Loucy (cell line): ENCODE measurements at regions not wholly inside any gene's neighbourhood (a gene's known extent, or its start where the extent isn't known, plus 50 kb on each side); places are given as distances from the start of the nearest gene placed in this dataset.

ENCODE experiments used
- H2AFZ ChIP-seq: fragments of 200-600 bp; sonication (generic); 2 replicates; pipeline ENCODE4 v1.6.0; 2016; ENCODE audit warnings: antibody characterized with exemption, mild to moderate bottlenecking, low read length, moderate library complexity
- H3F3A ChIP-seq: fragments of 200-600 bp; 2 replicates; pipeline ENCODE4 v1.6.0; 2016; ENCODE audit warnings: antibody characterized with exemption, low read depth, mild to moderate bottlenecking
- H3K27me3 ChIP-seq: fragments of 200-600 bp; sonication (generic); 2 replicates; pipeline ENCODE4 v1.6.1; 2014; ENCODE audit warnings: low read length, mild to moderate bottlenecking; ENCODE audit not compliant: insufficient read depth, poor library complexity, severe bottlenecking
- H3K36me3 ChIP-seq: fragments of 200-600 bp; sonication (generic); 2 replicates; pipeline ENCODE4 v1.6.1; 2016; ENCODE audit warnings: low read length; ENCODE audit not compliant: insufficient read depth
- H3K4me1 ChIP-seq: fragments of 200-600 bp; sonication (generic); 2 replicates; pipeline ENCODE4 v1.5.1; 2014; ENCODE audit warnings: low read length, mild to moderate bottlenecking; ENCODE audit not compliant: insufficient read depth, poor library complexity, severe bottlenecking
- H3K4me2 ChIP-seq: fragments of 200-600 bp; sonication (generic); 2 replicates; pipeline ENCODE4 v1.6.0; 2014; ENCODE audit warnings: antibody characterized with exemption, low read length, low read depth, mild to moderate bottlenecking; ENCODE audit not compliant: poor library complexity, severe bottlenecking
- H3K4me3 ChIP-seq: fragments of 200-600 bp; sonication (generic); 2 replicates; pipeline ENCODE4 v1.5.1; 2014; ENCODE audit warnings: low read length, mild to moderate bottlenecking, mixed read lengths; ENCODE audit not compliant: poor library complexity, severe bottlenecking
- H3K79me2 ChIP-seq: fragments of 200-600 bp; sonication (generic); 2 replicates; pipeline ENCODE4 v1.6.1; 2014; ENCODE audit warnings: low read length; ENCODE audit not compliant: insufficient read depth
- H3K9ac ChIP-seq: fragments of 200-600 bp; sonication (generic); 2 replicates; pipeline ENCODE4 v1.6.0; 2014; ENCODE audit warnings: mild to moderate bottlenecking, low read depth, low read length, moderate library complexity; ENCODE audit not compliant: poor library complexity, severe bottlenecking
- H3K9me2 ChIP-seq: fragments of 200-600 bp; sonication (generic); replicated peaks from 2 replicates; pipeline ENCODE4 v1.6.1; 2016; ENCODE audit warnings: low read depth, low read length, mixed read lengths
- H3K9me3 ChIP-seq: fragments of 200-600 bp; sonication (generic); 2 replicates; pipeline ENCODE4 v1.6.1; 2014; ENCODE audit warnings: mild to moderate bottlenecking, antibody characterized with exemption, low read length, low read depth; ENCODE audit not compliant: insufficient read depth
- H4K20me1 ChIP-seq: fragments of 200-600 bp; sonication (generic); 2 replicates; pipeline ENCODE4 v1.6.0; 2014; ENCODE audit warnings: antibody characterized with exemption, low read length, mild to moderate bottlenecking; ENCODE audit not compliant: insufficient read depth, poor library complexity, severe bottlenecking
- CTCF ChIP-seq: fragments of 200-600 bp; sonication (generic); conservative IDR thresholded peaks from 2 replicates; pipeline ENCODE4 v1.5.1; 2014; ENCODE audit warnings: mild to moderate bottlenecking, antibody characterized with exemption, low read length
- EZH2phosphoT487 ChIP-seq: fragments of 200-600 bp; IDR thresholded peaks from 2 replicates; pipeline ENCODE4 v1.6.1; 2018; ENCODE audit warnings: antibody characterized with exemption, mild to moderate bottlenecking, moderate library complexity, borderline replicate concordance

- Histone ChIP-seq H3K9me3 (no peaks in the 10 kb centered on the region), H3K4me1 (no peaks in the 10 kb centered on the region), H4K20me1 (no peaks in the 10 kb centered on the region), H3K9ac (no peak overlapping the region), H3K4me3 (no peak overlapping the region), H3F3A (no peaks in the 10 kb centered on the region), H2AFZ (no peak overlapping the region), H3K36me3 (no peaks in the 10 kb centered on the region), H3K79me2 (no peaks in the 10 kb centered on the region), H3K9me2 (no peaks in the 10 kb centered on the region), H3K4me2 (no peak overlapping the region), H3K27me3 (no peaks in the 10 kb centered on the region)
- TF ChIP-seq EZH2phosphoT487: no peak
- no peak for TF ChIP-seq CTCF
These were observed 87.6 kb upstream of the DISP3 start for GRCh38 chr1:11391327-11391726.

- Histone ChIP-seq H3K27me3 (no peaks in the 10 kb centered on the region), H2AFZ (no peak overlapping the region), H3K79me2 (no peaks in the 10 kb centered on the region), H3K4me1 (no peaks in the 10 kb centered on the region), H3K36me3 (no peaks in the 10 kb centered on the region), H3K9me2 (no peaks in the 10 kb centered on the region), H3K4me2 (no peak overlapping the region), H3K4me3 (no peak overlapping the region), H3F3A (no peaks in the 10 kb centered on the region), H3K9ac (no peak overlapping the region), H4K20me1 (no peaks in the 10 kb centered on the region), H3K9me3 (no peaks in the 10 kb centered on the region)
- TF ChIP-seq EZH2phosphoT487 (no peak), CTCF (no peak)
These were observed 87.1 kb upstream of the DISP3 start for GRCh38 chr1:11391886-11392285.

GRCh38 chr1:11394592-11395245, 84.2 kb upstream of the DISP3 start:
- Histone ChIP-seq H3F3A (no peaks in the 10 kb centered on the region), H2AFZ (no peak overlapping the region), H4K20me1 (no peaks in the 10 kb centered on the region), H3K4me2 (no peak overlapping the region), H3K9ac (no peak overlapping the region), H3K27me3 (no peaks in the 10 kb centered on the region), H3K4me3 (no peak overlapping the region), H3K36me3 (no peaks in the 10 kb centered on the region), H3K9me3 (no peaks in the 10 kb centered on the region), H3K9me2 (no peaks in the 10 kb centered on the region), H3K4me1 (no peaks in the 10 kb centered on the region), H3K79me2 (no peaks in the 10 kb centered on the region)
- TF ChIP-seq CTCF (no peak), EZH2phosphoT487 (no peak)
